ENCODE measurements at regions not wholly inside any gene's neighbourhood (a gene's known extent, or its start where the extent isn't known, plus 50 kb on each side); places are given as distances from the start of the nearest gene placed in this dataset.

DNA sequence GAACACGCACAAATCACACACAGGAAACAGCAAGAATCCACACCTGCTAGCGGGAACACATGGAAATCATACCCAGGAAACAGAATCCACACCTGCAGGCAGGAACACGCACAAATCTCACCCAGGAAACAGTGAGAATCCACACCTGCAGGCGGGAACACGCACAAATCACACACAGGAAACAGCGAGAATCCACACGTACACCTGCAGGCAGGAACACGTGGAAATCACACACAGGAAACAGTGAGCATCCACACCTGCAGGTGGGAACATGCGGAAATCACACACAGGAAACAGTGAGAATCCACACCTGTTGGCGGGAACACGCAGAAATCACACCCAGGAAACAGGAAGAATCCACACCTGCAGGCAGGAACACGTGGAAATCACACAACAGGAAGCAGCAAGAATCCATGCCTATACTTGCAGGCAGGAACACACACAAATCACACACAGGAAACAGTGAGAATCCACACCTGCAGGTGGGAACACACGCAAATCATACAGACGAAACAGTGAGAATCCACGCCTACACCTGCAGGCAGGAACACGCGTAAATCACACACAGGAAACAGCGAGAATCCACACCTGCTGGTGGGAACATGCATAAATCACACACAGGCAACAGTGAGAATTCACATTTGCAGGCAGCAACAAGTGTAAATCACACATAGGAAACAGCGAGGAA is 108.6 kb downstream of the DLL1 start:
- DNase-seq (ENCODE audit: extremely low spot score) = peak; percentile 89

DNA sequence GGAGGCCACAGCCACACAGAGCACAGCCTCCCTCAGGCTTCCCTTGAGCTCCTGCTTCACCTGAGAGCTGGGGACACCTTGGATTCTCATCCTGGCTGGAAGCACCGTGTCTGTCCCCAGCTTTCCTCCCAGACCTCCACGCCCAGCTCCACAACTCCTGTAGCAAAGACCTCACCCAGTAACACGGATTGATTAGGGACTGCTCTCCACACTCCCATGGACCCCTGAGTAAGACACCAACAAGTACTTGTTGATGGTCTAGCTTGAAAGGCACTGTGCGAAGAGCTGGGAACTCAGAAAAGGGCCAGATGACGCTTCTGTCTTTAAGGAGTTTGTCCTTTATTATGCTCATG is 109.6 kb downstream of the DLL1 start:
- Histone ChIP-seq H3K9me3 (no peaks in the 10 kb centered on the region), H3K27ac (replicated peaks in 1 of 4) (no peak overlapping the region), H3K36me3 (no peaks in the 10 kb centered on the region), H3K4me1 (no peaks in the 10 kb centered on the region), H3K4me3 (no peak overlapping the region), H3K27me3 (peaks cover 0 to 7% (median 0%) of the 10 kb centered on the region in 4 donors)
- TF ChIP-seq POLR2A (IDR thresholded peaks at IDR 0.05; ENCODE audit: low read depth) (no peak), POLR2AphosphoS5 (IDR thresholded peaks at IDR 0.05) (no peak)
- WGBS = 85% methylated on average over 5 of the region's 5 CpGs
- intact Hi-C loops (cut with DNase I) = no loop called here
- DNase-seq (ENCODE audit: extremely low spot score) = peak; percentile 81

More for the DNA sequence above, 108.6 kb downstream of the DLL1 start:
- intact Hi-C loops (cut with DNase I) = no loop called here
- no peaks in the 10 kb centered on the region for H3K4me1 ChIP-seq
- H3K27ac ChIP-seq (replicated peaks in 1 of 4) = no peak overlapping the region
- peaks cover 0 to 12% (median 0%) of the 10 kb centered on the region in 4 donors for H3K27me3 ChIP-seq
- H3K9me3 ChIP-seq = no peaks in the 10 kb centered on the region
- WGBS = 69% methylated on average over 19 of the region's 19 CpGs
- TF ChIP-seq EP300 (IDR thresholded peaks at IDR 0.05) = no peak
- no peaks in the 10 kb centered on the region for H3K36me3 ChIP-seq
- no peak overlapping the region for H3K4me3 ChIP-seq

DNA sequence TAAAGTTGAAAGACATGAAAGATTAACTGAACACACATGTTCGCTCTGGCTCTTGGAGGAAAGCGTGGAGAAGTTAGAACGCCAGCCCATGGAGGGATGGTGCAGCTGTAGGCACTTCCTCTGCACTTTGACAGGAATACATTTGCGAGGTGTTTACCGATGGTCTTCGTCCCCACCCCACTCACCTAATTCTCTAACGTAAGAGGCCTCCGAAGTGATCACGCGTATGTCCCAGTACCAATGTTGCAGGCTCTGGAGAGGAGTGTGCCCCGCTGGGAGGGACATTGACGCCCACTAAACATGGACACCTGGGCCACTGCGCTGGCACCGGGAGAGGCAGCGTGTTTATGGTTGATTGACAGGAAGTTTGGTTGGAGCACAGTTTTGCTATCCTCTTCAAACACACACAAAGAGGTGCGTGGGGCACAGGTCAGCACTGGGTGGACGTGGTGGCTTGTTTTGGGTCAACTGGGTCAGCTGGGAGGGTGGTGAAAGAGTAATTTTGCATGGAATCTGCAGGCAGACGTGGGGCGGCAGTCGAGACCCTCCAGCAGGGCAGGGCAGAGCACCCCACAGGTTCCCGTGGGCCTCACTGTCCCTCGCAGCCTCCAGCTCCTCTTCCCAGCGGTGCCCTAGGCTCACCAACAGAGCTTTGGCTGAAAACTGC is 110.1 kb downstream of the DLL1 start:
- TF ChIP-seq EP300 (IDR thresholded peaks at IDR 0.05) (no peak), POLR2AphosphoS5 (IDR thresholded peaks at IDR 0.05) (no peak), POLR2A (IDR thresholded peaks at IDR 0.05; ENCODE audit: low read depth) (no peak)
- TF ChIP-seq, protein P1, sequence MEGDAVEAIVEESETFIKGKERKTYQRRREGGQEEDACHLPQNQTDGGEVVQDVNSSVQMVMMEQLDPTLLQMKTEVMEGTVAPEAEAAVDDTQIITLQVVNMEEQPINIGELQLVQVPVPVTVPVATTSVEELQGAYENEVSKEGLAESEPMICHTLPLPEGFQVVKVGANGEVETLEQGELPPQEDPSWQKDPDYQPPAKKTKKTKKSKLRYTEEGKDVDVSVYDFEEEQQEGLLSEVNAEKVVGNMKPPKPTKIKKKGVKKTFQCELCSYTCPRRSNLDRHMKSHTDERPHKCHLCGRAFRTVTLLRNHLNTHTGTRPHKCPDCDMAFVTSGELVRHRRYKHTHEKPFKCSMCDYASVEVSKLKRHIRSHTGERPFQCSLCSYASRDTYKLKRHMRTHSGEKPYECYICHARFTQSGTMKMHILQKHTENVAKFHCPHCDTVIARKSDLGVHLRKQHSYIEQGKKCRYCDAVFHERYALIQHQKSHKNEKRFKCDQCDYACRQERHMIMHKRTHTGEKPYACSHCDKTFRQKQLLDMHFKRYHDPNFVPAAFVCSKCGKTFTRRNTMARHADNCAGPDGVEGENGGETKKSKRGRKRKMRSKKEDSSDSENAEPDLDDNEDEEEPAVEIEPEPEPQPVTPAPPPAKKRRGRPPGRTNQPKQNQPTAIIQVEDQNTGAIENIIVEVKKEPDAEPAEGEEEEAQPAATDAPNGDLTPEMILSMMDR (IDR thresholded peaks at IDR 0.05) = no peak
- intact Hi-C loops (cut with DNase I) = no loop called here
- peak; percentile 89 for DNase-seq (ENCODE audit: extremely low spot score)
- Histone ChIP-seq H3K9me3 (no peaks in the 10 kb centered on the region), H3K4me3 (no peak overlapping the region), H3K27ac (replicated peaks in 1 of 4) (no peak overlapping the region), H3K27me3 (peaks cover 0 to 7% (median 0%) of the 10 kb centered on the region in 4 donors), H3K4me1 (no peaks in the 10 kb centered on the region), H3K36me3 (no peaks in the 10 kb centered on the region)
- 77% methylated on average over 22 of the region's 23 CpGs for WGBS

DNA sequence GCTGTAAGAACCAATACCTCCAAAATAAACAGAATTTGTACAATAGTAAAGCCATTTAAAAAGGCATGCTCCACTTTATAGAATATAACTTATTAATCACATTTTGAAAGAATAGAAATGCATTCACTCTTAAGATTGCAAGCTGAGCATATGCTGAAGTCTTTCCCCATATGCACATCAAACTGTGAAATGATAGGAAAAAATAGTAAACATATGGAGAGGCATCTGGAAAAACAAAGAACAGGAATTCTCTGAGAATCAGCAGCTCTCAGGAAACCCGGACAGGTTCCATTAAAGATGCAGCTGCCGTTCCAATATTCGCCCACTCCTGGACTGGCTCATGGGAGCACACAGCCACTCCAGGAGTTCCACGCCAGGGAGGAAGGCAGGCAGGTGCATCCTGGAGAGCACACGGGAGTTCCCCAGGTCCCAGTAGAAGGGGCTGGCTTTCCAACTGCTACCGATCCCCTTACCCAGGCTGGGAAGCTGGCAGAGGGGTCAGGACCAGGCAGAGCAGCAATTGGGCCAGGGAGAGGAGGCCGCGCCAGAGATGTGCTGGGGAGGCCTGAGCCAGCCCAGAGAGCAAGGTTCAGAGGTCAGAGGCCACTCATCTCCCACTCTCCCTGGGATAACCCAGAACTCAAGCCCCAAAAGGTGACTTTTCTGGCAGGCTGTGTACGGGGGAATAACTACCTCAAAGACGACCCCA is 111.1 kb downstream of the DLL1 start:
- DNase-seq (ENCODE audit: extremely low spot score) = peak; percentile 78

DNA sequence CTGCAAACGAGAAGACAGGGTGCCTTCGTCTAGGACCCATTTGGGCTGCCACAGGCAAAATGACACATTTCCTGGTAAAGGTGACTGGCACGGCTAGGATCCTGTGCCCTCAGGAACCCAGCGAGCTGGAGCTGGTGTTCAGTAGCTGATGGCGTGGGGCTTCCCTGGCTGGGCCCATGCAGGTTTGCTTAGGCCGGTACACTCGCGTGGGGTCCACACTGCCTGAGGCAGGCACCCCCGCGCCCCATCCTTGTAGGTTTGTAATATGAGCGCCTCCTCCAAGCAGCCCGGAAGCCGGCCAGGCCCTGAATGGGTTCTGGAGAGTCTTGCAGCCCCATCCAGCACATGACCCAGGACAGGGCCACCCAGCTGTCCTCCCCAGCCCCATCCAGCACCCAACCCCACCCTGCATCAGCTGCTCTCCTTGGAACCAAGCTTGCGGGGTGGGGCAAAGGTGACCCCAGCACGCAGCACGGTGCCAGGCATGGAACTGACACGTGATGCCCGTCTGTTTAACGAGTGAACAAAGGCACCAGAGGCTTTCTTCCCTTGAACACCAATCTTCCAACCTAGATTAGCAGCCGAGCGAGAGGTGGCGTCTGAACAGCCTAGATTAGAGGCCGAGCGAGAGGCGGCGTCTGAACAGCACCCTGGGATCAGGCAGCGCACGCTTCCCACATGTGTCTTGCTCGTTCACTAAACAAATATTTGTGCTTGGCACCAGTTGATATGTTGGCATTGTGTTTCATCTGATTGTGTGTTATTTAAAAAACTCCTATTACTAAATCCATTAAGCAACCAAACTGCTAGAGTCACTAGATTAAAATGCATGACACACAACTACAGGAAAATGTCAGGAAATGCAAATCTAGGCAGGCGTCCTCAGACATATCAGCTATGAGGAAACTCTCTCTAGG is 112.1 kb downstream of the DLL1 start:
- peak; percentile 84 for DNase-seq (ENCODE audit: extremely low spot score)
- H3K27me3 ChIP-seq = peaks cover 0 to 14% (median 0%) of the 10 kb centered on the region in 4 donors
- no peak overlapping the region for H3K27ac ChIP-seq (replicated peaks in 1 of 4)
- TF ChIP-seq POLR2AphosphoS5 (IDR thresholded peaks at IDR 0.05) (no peak), POLR2A (IDR thresholded peaks at IDR 0.05; ENCODE audit: low read depth) (no peak), EP300 (IDR thresholded peaks at IDR 0.05) (no peak)
- TF ChIP-seq, protein P1 (IDR thresholded peaks at IDR 0.05) = no peak
- no peaks in the 10 kb centered on the region for H3K4me1 ChIP-seq
- intact Hi-C loops (cut with DNase I) = no loop called here
- H3K4me3 ChIP-seq = no peak overlapping the region
- no peaks in the 10 kb centered on the region for H3K36me3 ChIP-seq
- H3K9me3 ChIP-seq = no peaks in the 10 kb centered on the region
- WGBS = 87% methylated on average over 26 of the region's 30 CpGs

More for the DNA sequence above, 111.1 kb downstream of the DLL1 start:
- Histone ChIP-seq H3K27me3 (peaks cover 0 to 14% (median 0%) of the 10 kb centered on the region in 4 donors), H3K4me3 (no peak overlapping the region), H3K4me1 (no peaks in the 10 kb centered on the region), H3K36me3 (no peaks in the 10 kb centered on the region), H3K27ac (replicated peaks in 1 of 4) (no peak overlapping the region), H3K9me3 (no peaks in the 10 kb centered on the region)
- 94% methylated on average over 7 of the region's 10 CpGs for WGBS
- TF ChIP-seq, protein P1 (IDR thresholded peaks at IDR 0.05) = no peak
- TF ChIP-seq POLR2A (IDR thresholded peaks at IDR 0.05; ENCODE audit: low read depth) (no peak), EP300 (IDR thresholded peaks at IDR 0.05) (no peak), POLR2AphosphoS5 (IDR thresholded peaks at IDR 0.05) (no peak)
- intact Hi-C loops (cut with DNase I) = no loop called here

Measured in esophagus muscularis mucosa (tissue), 4 donors.